ENCODE measurements at regions not wholly inside any gene's neighbourhood (a gene's known extent, or its start where the extent isn't known, plus 50 kb on each side); places are given as distances from the start of the nearest gene placed in this dataset.

- DNase-seq: no peak
These were observed 278.6 kb upstream of the ITM2A start for GRCh38 chrX:79645749-79646148.

GRCh38 chrX:79631526-79631925 is 264.4 kb upstream of the ITM2A start:
- DNase-seq: no peak

- no peak for DNase-seq
These were observed 263.2 kb upstream of the ITM2A start for GRCh38 chrX:79630033-79631009.

- no peak for DNase-seq
These were observed 256.1 kb upstream of the ITM2A start for GRCh38 chrX:79623098-79623762.

- no peak for DNase-seq
These were observed 251.1 kb upstream of the ITM2A start for GRCh38 chrX:79618280-79618679.

GRCh38 chrX:79604364-79604763 is 237.2 kb upstream of the ITM2A start:
- DNase-seq: no peak

- peak; percentile 44 for DNase-seq
These were observed 234.4 kb upstream of the ITM2A start for GRCh38 chrX:79601341-79602131.

- no peak for DNase-seq
These were observed 225.1 kb upstream of the ITM2A start for GRCh38 chrX:79592259-79592658.

- DNase-seq: no peak
These were observed 221.1 kb upstream of the ITM2A start for GRCh38 chrX:79588233-79588632.

GRCh38 chrX:79573760-79574159 is 206.6 kb upstream of the ITM2A start:
- DNase-seq: no peak

GRCh38 chrX:79572566-79572965 is 205.4 kb upstream of the ITM2A start:
- no peak for DNase-seq

GRCh38 chrX:79570524-79571240 is 203.5 kb upstream of the ITM2A start:
- DNase-seq: no peak

- no peak for DNase-seq
These were observed 201.2 kb upstream of the ITM2A start for GRCh38 chrX:79568309-79568708.

GRCh38 chrX:79564362-79564761 is 197.2 kb upstream of the ITM2A start:
- DNase-seq: no peak

- no peak for DNase-seq
These were observed 192.2 kb upstream of the ITM2A start for GRCh38 chrX:79559290-79559689.

GRCh38 chrX:79557212-79557611 is 190.1 kb upstream of the ITM2A start:
- no peak for DNase-seq

- DNase-seq: no peak
These were observed 189.7 kb upstream of the ITM2A start for GRCh38 chrX:79556800-79557199.

- DNase-seq: no peak
These were observed 163.4 kb upstream of the ITM2A start for GRCh38 chrX:79530310-79531108.

- DNase-seq: no peak
These were observed 157.5 kb upstream of the ITM2A start for GRCh38 chrX:79524642-79525041.

- DNase-seq: no peak
These were observed 148.4 kb upstream of the ITM2A start for GRCh38 chrX:79515529-79515928.

GRCh38 chrX:79511799-79512198 is 144.7 kb upstream of the ITM2A start:
- no peak for DNase-seq

- no peak for DNase-seq
These were observed 138.9 kb upstream of the ITM2A start for GRCh38 chrX:79506001-79506400.
